SK-N-SH (cell line): ENCODE measurements at regions not wholly inside any gene's neighbourhood (a gene's known extent, or its start where the extent isn't known, plus 50 kb on each side); places are given as distances from the start of the nearest gene placed in this dataset.
A peak's percentile ranks its signal among the peaks of the same experiment; 100 is the strongest.

Experiments
- CTCF ChIA-PET: fragments of 300-600, 350-600 bp; formaldehyde crosslinking; extraction: SDS; loops from one replicate; lab custom pipeline; 2021; lab: Yijun Ruan, JAX
- POLR2A ChIA-PET: fragments of 350-600 bp; sonication (Branson Sonifier 250); formaldehyde crosslinking; extraction: SDS; loops from one replicate; lab custom pipeline; 2020; ENCODE audit warnings: antibody characterized with exemption, inconsistent platforms; lab: Yijun Ruan, JAX
- DNase-seq: peaks from one replicate; pipeline ENCODE4 v3.0.0; 2012
- H2AFZ ChIP-seq: fragments of 200-600 bp; sonication (generic); 2 replicates; pipeline ENCODE4 v1.8.1; 2016; ENCODE audit warnings: antibody characterized with exemption, mild to moderate bottlenecking, low read depth
- H3F3A ChIP-seq: fragments of 200-600 bp; sonication (generic); replicated peaks from 2 replicates; pipeline ENCODE3; 2016; ENCODE audit warnings: antibody characterized with exemption, mild to moderate bottlenecking; ENCODE audit not compliant: insufficient read depth
- H3K27ac ChIP-seq, 2 experiments: fragments of 200-500 bp in 1 of 2; fragments of 200-600 bp in 1 of 2; sonication (Bioruptor generic) in 1 of 2; sonication (generic), shearing (Covaris generic) in 1 of 2; 2 replicates each; pipeline versions ENCODE4 v1.5.1 to v1.6.1; 2014 to 2016; ENCODE audit warnings: low read depth in 2 of 2, inconsistent platforms in 1 of 2, low read length in 1 of 2, mild to moderate bottlenecking in 1 of 2, mixed read lengths in 1 of 2
- H3K27me3 ChIP-seq: fragments of 200-600 bp; sonication (generic), shearing (Covaris generic); 2 replicates; pipeline ENCODE4 v1.6.1; 2016; ENCODE audit warnings: mixed run types; ENCODE audit not compliant: insufficient read depth
- H3K36me3 ChIP-seq, 2 experiments: fragments of 200-500 bp in 1 of 2; fragments of 200-600 bp in 1 of 2; sonication (Bioruptor generic) in 1 of 2; sonication (generic) in 1 of 2; replicated peaks in 1 of 2; 2 replicates each; pipeline versions ENCODE3 to v1.5.1; 2014 to 2016; ENCODE audit warnings: low read length in 1 of 2, mild to moderate bottlenecking in 1 of 2; ENCODE audit not compliant: insufficient read depth in 2 of 2, control insufficient read depth in 1 of 2
- H3K4me1 ChIP-seq, 2 experiments: fragments of 200-500 bp in 1 of 2; fragments of 200-600 bp in 1 of 2; sonication (Bioruptor generic) in 1 of 2; sonication (generic), shearing (Covaris generic) in 1 of 2; 2 replicates each; pipeline versions ENCODE4 v1.5.1 to v1.6.1; 2014 to 2016; ENCODE audit warnings: low read depth in 1 of 2, low read length in 1 of 2, mixed run types in 1 of 2; ENCODE audit not compliant: insufficient read depth in 2 of 2, control insufficient read depth in 1 of 2
- H3K4me2 ChIP-seq: fragments of 200-600 bp; sonication (generic), shearing (Covaris generic); 2 replicates; pipeline ENCODE4 v1.6.1; 2017; ENCODE audit warnings: mixed run types
- H3K4me3 ChIP-seq, 2 experiments: fragments of 200-500 bp in 1 of 2; fragments of 200-600 bp in 1 of 2; sonication (Bioruptor generic) in 1 of 2; sonication (generic), shearing (Covaris generic) in 1 of 2; 2 replicates each; pipeline versions ENCODE4 v1.5.1 to v1.8.1; 2014 to 2016; ENCODE audit warnings: low read depth in 2 of 2, inconsistent platforms in 1 of 2, low read length in 1 of 2, mild to moderate bottlenecking in 1 of 2, mixed read lengths in 1 of 2, moderate library complexity in 1 of 2
- H3K79me2 ChIP-seq: fragments of 200-600 bp; sonication (generic); 2 replicates; pipeline ENCODE4 v1.8.1; 2017; ENCODE audit warnings: mild to moderate bottlenecking; ENCODE audit not compliant: insufficient read depth
- H3K9ac ChIP-seq: fragments of 200-600 bp; sonication (generic); 2 replicates; pipeline ENCODE4 v1.6.1; 2017; ENCODE audit warnings: mixed run types
- H3K9me2 ChIP-seq: fragments of 200-600 bp; sonication (generic); 2 replicates; pipeline ENCODE4 v1.6.1; 2017; ENCODE audit warnings: mixed run types
- H3K9me3 ChIP-seq: fragments of 200-600 bp; sonication (generic); 2 replicates; pipeline ENCODE4 v1.6.1; 2017; ENCODE audit warnings: mixed run types, mild to moderate bottlenecking, moderate library complexity
- H4K20me1 ChIP-seq: fragments of 200-600 bp; sonication (generic); 2 replicates; pipeline ENCODE4 v1.6.1; 2017; ENCODE audit warnings: mild to moderate bottlenecking, mixed run types; ENCODE audit not compliant: insufficient read depth
- CHD2 ChIP-seq: fragments of 150-350 bp; IDR thresholded peaks from 2 replicates; pipeline ENCODE4 v1.6.1; 2018; ENCODE audit warnings: low read length; ENCODE audit not compliant: partially characterized antibody
- IRF3 ChIP-seq: fragments of 150-350 bp; IDR thresholded peaks from 2 replicates; pipeline ENCODE4 v1.6.1; 2016; ENCODE audit warnings: mild to moderate bottlenecking, low read depth, low read length
- NRF1 ChIP-seq: IDR thresholded peaks from 2 replicates; pipeline ENCODE4 v1.6.1; 2012; ENCODE audit warnings: low read depth, mild to moderate bottlenecking, low read length
- POLR2AphosphoS5 ChIP-seq: IDR thresholded peaks from 2 replicates; pipeline ENCODE4 v1.6.1; 2012; ENCODE audit warnings: low read depth, low read length
- REST ChIP-seq: IDR thresholded peaks from 2 replicates; pipeline ENCODE4 v1.6.1; 2012; ENCODE audit warnings: mild to moderate bottlenecking, low read depth, low read length, moderate library complexity
- TEAD4 ChIP-seq: IDR thresholded peaks from 2 replicates; pipeline ENCODE4 v1.4.0; 2012; ENCODE audit warnings: mild to moderate bottlenecking, borderline replicate concordance; ENCODE audit not compliant: insufficient read depth
- USF2 ChIP-seq: fragments of 150-350 bp; IDR thresholded peaks from 2 replicates; pipeline ENCODE4 v1.6.1; 2017; ENCODE audit warnings: antibody characterized with exemption, low read length, low read depth, borderline replicate concordance
- WGBS: methylation state at CpG from one replicate; pipeline ENCODE4 v1.1.6; 2017; ENCODE audit warnings: low lambda C conversion rate; 5-methylcytosine and 5-hydroxymethylcytosine counted together

- TF ChIP-seq REST (no peak), POLR2AphosphoS5 (peak; percentile 21; the same call in 1 of the 2 replicates)
Measured at GRCh38 chr4:137307806-137308205, 224.5 kb downstream of the PCDH18 start (continued).

GRCh38 chr4:137300776-137301175 is 231.5 kb downstream of the PCDH18 start:
- no peak overlapping the region for H3K4me2 ChIP-seq
- no peak for TF ChIP-seq USF2
- no peaks in the 10 kb centered on the region for H3K36me3 ChIP-seq
- ChIA-PET CTCF (no interaction called here), POLR2A (no interaction called here)
- H3K27me3 ChIP-seq = no peaks in the 10 kb centered on the region
- H2AFZ ChIP-seq = peak overlapping the region; percentile 3; the same call in 1 of the 2 replicates
- no peaks in the 10 kb centered on the region for H4K20me1 ChIP-seq
- peaks cover 10% of the 10 kb centered on the region for H3F3A ChIP-seq
- no peaks in the 10 kb centered on the region for H3K9me2 ChIP-seq
- H3K9ac ChIP-seq = no peak overlapping the region
- H3K9me3 ChIP-seq = no peaks in the 10 kb centered on the region
- DNase-seq = no peak
- H3K4me1 ChIP-seq = no peaks in the 10 kb centered on the region
- no peak overlapping the region for H3K4me3 ChIP-seq
- peak overlapping the region in 1 of 2 experiments; percentile 45; a peak in 2 of 4 replicates for H3K27ac ChIP-seq
- no peaks in the 10 kb centered on the region for H3K79me2 ChIP-seq

GRCh38 chr4:137299281-137299680 is 233.0 kb downstream of the PCDH18 start:
- no peaks in the 10 kb centered on the region for H4K20me1 ChIP-seq
- 93% methylated on average over 1 of the region's 1 CpG for WGBS
- H3K27me3 ChIP-seq = no peaks in the 10 kb centered on the region
- H3K36me3 ChIP-seq = no peaks in the 10 kb centered on the region
- no peak overlapping the region for H3K4me2 ChIP-seq
- H3K79me2 ChIP-seq = no peaks in the 10 kb centered on the region
- ChIA-PET CTCF (interaction anchor here (1.3 kb wide), 1 partner anchor 8 kb away, joined by 3 read pairs; no protein-coding TSS in a partner anchor), POLR2A (no interaction called here)
- TF ChIP-seq CHD2 (no peak), IRF3 (no peak), NRF1 (no peak), TEAD4 (no peak)
- H3K27ac ChIP-seq = no peak overlapping the region
- no peaks in the 10 kb centered on the region; a peak in 1 of 4 replicates for H3K4me1 ChIP-seq
- no peak overlapping the region for H3K9ac ChIP-seq
- DNase-seq = no peak
- H3K9me3 ChIP-seq = no peaks in the 10 kb centered on the region
- peaks cover 10% of the 10 kb centered on the region for H3F3A ChIP-seq
- no peak overlapping the region for H2AFZ ChIP-seq
- H3K4me3 ChIP-seq = no peak overlapping the region
- H3K9me2 ChIP-seq = no peaks in the 10 kb centered on the region
